ENCODE measurements at regions not wholly inside any gene's neighbourhood (a gene's known extent, or its start where the extent isn't known, plus 50 kb on each side); places are given as distances from the start of the nearest gene placed in this dataset.

GRCh38 chr1:219746141-219746540, 133.2 kb upstream of the ZC3H11B start:
- no peak for TF ChIP-seq ZBTB7A (tag by site-specific recombination; IDR thresholded peaks at IDR 0.05; ENCODE audit: low read depth)
- no peak for TF ChIP-seq RBAK (tag by site-specific recombination; IDR thresholded peaks at IDR 0.05)
- TF ChIP-seq KLF9 (tag by site-specific recombination; IDR thresholded peaks at IDR 0.05; ENCODE audit: low read depth), result no peak
- TF ChIP-seq REST (tag by site-specific recombination; IDR thresholded peaks at IDR 0.05), result no peak
- no peak for TF ChIP-seq ZBTB17 (tag by site-specific recombination; IDR thresholded peaks at IDR 0.05)
